BLaER1 (cell line): ENCODE measurements at regions not wholly inside any gene's neighbourhood (a gene's known extent, or its start where the extent isn't known, plus 50 kb on each side); places are given as distances from the start of the nearest gene placed in this dataset.
"Not testable (repeated sequence)": the region's sequence is repeated elsewhere in the genome, so short reads cannot be mapped to it uniquely, and the experiment has no call there.

Source experiments
- H3K27ac ChIP-seq: shearing (Covaris generic); formaldehyde crosslinking; 2 replicates; pipeline ENCODE4 v1.8.1; 2022
- H3K27me3 ChIP-seq: shearing (Covaris generic); formaldehyde crosslinking; 2 replicates; pipeline ENCODE4 v1.8.1; 2022
- H3K36me3 ChIP-seq: shearing (Covaris generic); formaldehyde crosslinking; 2 replicates; pipeline ENCODE4 v1.8.1; 2022
- H3K4me1 ChIP-seq: shearing (Covaris generic); formaldehyde crosslinking; 2 replicates; pipeline ENCODE4 v1.8.1; 2022
- H3K4me2 ChIP-seq: shearing (Covaris generic); formaldehyde crosslinking; 2 replicates; pipeline ENCODE4 v1.8.1; 2022
- H3K4me3 ChIP-seq: shearing (Covaris generic); formaldehyde crosslinking; 2 replicates; pipeline ENCODE4 v1.8.1; 2022
- H3K9ac ChIP-seq: shearing (Covaris generic); formaldehyde crosslinking; 2 replicates; pipeline ENCODE4 v1.8.1; 2022
- H3K9me3 ChIP-seq: shearing (Covaris generic); formaldehyde crosslinking; 2 replicates; pipeline ENCODE4 v1.8.1; 2022
- H4K20me1 ChIP-seq: shearing (Covaris generic); formaldehyde crosslinking; 2 replicates; pipeline ENCODE4 v1.8.1; 2022
- Cebpa-rat ChIP-seq: shearing (Covaris generic); IDR thresholded peaks from 2 replicates; pipeline ENCODE4 v1.8.1; 2022

DNA sequence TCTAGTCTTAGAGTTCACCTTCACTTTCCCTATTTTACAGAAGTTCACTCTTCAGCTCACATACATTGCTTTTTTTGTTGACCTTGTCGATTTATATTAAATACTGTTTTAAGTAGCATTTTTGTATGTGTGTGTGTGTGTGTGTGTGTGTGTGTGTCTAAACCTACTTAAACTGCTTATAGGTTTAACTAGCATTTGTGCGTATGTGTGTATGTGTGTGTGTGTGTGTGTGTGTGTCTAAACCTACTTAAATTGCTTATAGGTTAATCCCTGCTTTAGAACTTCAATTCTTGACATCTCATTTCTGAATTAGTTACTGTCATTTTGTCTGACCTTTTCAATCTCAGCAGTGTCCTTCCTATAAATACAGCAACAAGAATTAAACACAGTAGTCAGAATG, 254.8 kb upstream of the EPHA3 start:
- Histone ChIP-seq H3K4me2 (no peak overlapping the region), H3K4me3 (no peak overlapping the region), H3K27me3 (no peaks in the 10 kb centered on the region), H3K27ac (no peak overlapping the region), H3K9ac (no peak overlapping the region), H3K36me3 (no peaks in the 10 kb centered on the region), H3K4me1 (no peaks in the 10 kb centered on the region), H4K20me1 (no peaks in the 10 kb centered on the region), H3K9me3 (no peaks in the 10 kb centered on the region)
- TF ChIP-seq Cebpa-rat: no peak

DNA sequence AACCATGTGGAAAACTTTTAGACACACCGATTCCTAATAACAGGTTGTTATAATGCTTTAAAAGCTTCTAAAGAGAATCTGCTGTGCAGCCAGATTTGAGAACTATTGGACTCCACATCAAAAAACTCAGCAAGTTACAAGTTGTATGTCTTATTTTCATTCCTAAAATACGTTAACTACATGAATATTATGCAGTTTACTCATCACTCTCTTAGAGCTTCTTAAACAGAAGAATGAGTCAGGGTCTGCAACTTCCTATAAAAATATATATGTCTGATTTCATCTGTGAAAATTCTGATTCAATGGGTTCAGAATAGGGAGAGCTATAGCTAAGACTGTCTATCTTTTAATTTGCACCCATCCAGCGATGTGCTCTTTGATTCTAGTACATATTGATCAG, 244.2 kb upstream of the EPHA3 start:
- Histone ChIP-seq H3K27ac (no peak overlapping the region), H3K9me3 (no peaks in the 10 kb centered on the region), H3K9ac (no peak overlapping the region), H3K4me2 (no peak overlapping the region), H3K27me3 (no peaks in the 10 kb centered on the region), H4K20me1 (no peaks in the 10 kb centered on the region), H3K36me3 (no peaks in the 10 kb centered on the region), H3K4me1 (no peaks in the 10 kb centered on the region), H3K4me3 (no peak overlapping the region)
- TF ChIP-seq Cebpa-rat: no peak

DNA sequence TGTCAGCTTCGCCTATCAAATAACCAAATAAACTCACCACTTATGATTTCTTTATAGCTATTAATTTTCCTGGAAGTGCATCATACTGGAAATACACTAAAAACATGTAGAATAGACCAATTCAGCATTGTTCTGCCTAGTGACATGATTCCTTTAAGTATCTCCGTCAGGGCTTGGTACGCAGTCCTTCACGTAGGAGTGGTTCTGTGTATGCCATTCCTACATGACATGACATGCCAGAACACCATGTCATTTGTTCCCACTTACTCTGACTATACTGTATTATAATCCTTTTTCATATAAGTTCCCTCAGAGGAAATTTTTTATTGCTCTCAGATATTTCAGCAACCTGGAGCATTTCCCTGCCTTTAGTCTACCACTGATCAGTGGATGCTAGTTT, 230.7 kb upstream of the EPHA3 start:
- no peak overlapping the region for H3K9ac ChIP-seq
- H3K36me3 ChIP-seq: no peaks in the 10 kb centered on the region
- no peak overlapping the region for H3K27ac ChIP-seq
- H3K9me3 ChIP-seq: no peaks in the 10 kb centered on the region
- no peaks in the 10 kb centered on the region for H3K4me1 ChIP-seq
- H3K27me3 ChIP-seq: no peaks in the 10 kb centered on the region
- H3K4me2 ChIP-seq: no peak overlapping the region
- H3K4me3 ChIP-seq: no peak overlapping the region
- H4K20me1 ChIP-seq: no peaks in the 10 kb centered on the region
- no peak for TF ChIP-seq Cebpa-rat

DNA sequence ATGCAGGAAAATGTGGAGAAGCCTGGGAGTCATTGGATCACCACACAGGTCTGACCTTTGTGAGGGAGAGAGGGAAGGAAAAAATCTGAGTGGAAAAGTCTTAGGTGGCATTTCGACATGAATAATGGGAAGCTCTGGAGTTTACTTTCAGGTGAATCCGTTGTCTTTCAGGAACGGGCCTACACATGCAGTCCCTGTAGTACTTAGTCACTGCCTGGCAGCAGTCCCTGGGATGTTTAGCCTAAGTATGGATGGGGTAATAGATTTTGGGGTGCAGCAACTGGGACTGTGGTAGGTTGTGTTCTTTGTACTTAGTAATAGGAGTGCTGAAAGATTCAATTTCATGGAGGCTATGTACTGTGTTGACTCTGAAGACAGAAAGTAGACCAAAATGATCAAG, 227.5 kb upstream of the EPHA3 start:
- Histone ChIP-seq H3K27me3 (no peaks in the 10 kb centered on the region), H3K36me3 (no peaks in the 10 kb centered on the region), H4K20me1 (no peaks in the 10 kb centered on the region), H3K4me2 (no peak overlapping the region), H3K9ac (no peak overlapping the region), H3K4me1 (no peaks in the 10 kb centered on the region), H3K9me3 (no peaks in the 10 kb centered on the region), H3K27ac (no peak overlapping the region), H3K4me3 (no peak overlapping the region)
- no peak for TF ChIP-seq Cebpa-rat

DNA sequence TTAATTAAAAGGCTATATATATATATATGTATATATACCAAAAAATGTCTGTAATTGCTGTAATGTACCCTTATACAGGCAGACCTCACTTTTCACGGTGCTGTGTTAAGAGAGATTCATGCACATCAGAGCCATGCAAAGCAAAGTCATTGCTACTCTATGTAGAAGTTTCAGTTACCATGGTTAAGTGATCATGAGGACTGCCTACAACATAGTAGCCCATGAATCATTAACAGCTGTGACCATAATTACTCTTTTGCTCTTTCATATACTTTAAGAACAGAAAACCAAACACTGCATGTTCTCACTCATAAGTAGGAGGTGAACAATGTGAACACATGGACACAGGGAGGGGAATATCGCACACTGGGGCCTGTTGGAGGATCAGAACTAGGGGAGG, 225.3 kb upstream of the EPHA3 start:
- Histone ChIP-seq H3K4me1 (no peaks in the 10 kb centered on the region), H3K9ac (no peak overlapping the region), H3K4me3 (no peak overlapping the region), H3K4me2 (no peak overlapping the region), H4K20me1 (no peaks in the 10 kb centered on the region), H3K27me3 (no peaks in the 10 kb centered on the region), H3K9me3 (no peaks in the 10 kb centered on the region), H3K36me3 (no peaks in the 10 kb centered on the region), H3K27ac (no peak overlapping the region)
- no peak for TF ChIP-seq Cebpa-rat

DNA sequence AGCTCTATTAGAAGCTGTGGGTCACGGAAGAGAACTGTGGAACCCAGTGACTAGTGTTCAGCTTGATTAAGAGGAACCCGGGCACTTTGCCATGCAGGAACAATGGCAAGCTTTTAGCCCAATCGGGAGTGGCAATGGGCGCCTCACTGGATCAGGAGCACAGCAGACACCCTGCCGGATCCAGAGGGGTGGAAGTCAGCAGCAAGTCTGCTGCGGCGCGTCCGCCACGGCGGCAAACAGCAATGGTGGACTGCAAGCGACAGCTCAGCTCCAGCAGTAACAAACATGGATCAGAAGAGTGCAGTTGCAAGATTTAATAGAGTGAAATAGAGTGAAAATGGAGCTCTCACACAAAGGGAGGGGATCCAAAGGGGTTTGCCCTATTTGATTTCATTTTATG, 220.8 kb upstream of the EPHA3 start:
- H3K4me1 ChIP-seq, H3K27me3 ChIP-seq, H3K9ac ChIP-seq, H3K4me3 ChIP-seq, H3K27ac ChIP-seq, H3K4me2 ChIP-seq, H3K36me3 ChIP-seq, H4K20me1 ChIP-seq: not testable (repeated sequence)
- peaks cover 13% of the 10 kb centered on the region for H3K9me3 ChIP-seq

DNA sequence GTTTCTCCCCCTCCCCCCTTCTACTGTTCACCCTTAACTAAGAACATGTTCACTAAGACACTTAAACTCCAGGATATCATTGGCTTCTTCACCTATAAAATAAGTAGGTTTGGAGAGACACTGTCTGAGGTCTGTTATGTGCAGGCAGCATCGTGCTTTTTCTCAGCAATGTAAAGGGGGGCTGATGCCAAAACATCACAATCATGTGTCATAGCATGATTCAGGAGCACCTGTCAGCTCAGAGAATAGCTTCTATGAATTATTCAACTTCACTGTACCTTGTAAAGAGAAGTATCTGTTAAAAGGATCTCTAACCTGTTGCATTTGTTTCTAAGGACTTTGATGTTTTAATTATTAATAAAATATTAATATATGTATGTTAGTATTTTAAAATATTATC, 211.4 kb upstream of the EPHA3 start:
- H4K20me1 ChIP-seq: no peaks in the 10 kb centered on the region

DNA sequence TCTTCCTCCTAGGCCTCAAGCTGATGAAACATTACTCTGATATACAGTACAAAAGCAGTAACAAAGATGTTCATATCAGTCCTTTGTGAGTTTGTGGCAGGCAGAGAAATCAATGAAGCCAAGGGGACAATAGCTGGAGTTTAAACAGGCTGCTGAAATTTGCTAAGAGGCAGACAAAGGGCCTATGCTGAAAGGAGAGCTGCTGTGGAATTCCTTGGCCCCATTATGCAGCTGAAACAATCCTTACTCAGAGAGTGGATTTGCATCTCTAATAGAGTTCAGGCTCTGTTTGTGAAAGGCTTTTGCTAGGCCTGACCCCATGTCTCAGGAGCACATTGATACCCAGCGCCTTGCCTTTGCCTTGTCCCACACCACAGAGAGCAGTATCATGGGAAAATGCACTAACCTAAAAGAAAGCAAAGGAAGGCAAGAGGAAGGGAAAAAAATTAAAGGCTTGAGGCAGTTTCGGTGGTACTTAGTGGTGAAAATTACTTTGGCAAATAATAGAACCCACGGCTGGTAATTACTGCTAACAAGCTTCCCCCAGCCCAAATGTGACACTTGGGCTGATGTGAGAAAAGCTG, 195.0 kb upstream of the EPHA3 start:
- Histone ChIP-seq H3K9ac (no peak overlapping the region), H3K9me3 (no peaks in the 10 kb centered on the region), H3K27me3 (no peaks in the 10 kb centered on the region), H3K4me1 (no peaks in the 10 kb centered on the region), H3K4me2 (no peak overlapping the region), H3K4me3 (no peak overlapping the region), H3K36me3 (no peaks in the 10 kb centered on the region), H3K27ac (no peak overlapping the region), H4K20me1 (no peaks in the 10 kb centered on the region)
- TF ChIP-seq Cebpa-rat: no peak

More for the DNA sequence above, 211.4 kb upstream of the EPHA3 start:
- H3K9ac ChIP-seq: no peak overlapping the region
- no peak overlapping the region for H3K27ac ChIP-seq
- H3K4me3 ChIP-seq: no peak overlapping the region
- H3K4me1 ChIP-seq: no peaks in the 10 kb centered on the region
- H3K27me3 ChIP-seq: no peaks in the 10 kb centered on the region
- H3K36me3 ChIP-seq: no peaks in the 10 kb centered on the region
- no peak for TF ChIP-seq Cebpa-rat
- no peaks in the 10 kb centered on the region for H3K9me3 ChIP-seq
- H3K4me2 ChIP-seq: no peak overlapping the region

DNA sequence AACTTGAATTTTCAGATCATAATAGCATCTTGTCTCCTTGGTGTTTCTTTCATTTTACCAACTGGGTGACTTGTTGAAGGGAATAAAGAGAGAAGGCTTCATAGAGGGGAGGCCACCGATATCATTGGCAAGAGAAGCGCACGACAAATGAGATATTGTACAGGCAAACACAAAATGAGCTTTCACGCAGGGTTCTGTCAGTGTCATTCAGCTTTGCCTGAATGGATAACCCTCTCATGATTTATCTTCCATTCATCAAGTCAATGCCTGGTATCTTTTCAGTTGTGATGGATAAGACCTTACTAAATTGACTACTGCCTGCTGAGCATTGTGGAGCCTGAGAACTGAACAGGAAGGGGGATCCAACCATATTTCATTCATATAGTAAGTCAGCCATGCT, 188.6 kb upstream of the EPHA3 start:
- H4K20me1 ChIP-seq: no peaks in the 10 kb centered on the region
- H3K9me3 ChIP-seq: no peaks in the 10 kb centered on the region
- H3K27me3 ChIP-seq: no peaks in the 10 kb centered on the region
- no peak overlapping the region for H3K9ac ChIP-seq
- no peaks in the 10 kb centered on the region for H3K4me1 ChIP-seq
- H3K4me3 ChIP-seq: no peak overlapping the region
- no peak overlapping the region for H3K27ac ChIP-seq
- TF ChIP-seq Cebpa-rat: no peak
- H3K36me3 ChIP-seq: no peaks in the 10 kb centered on the region
- no peak overlapping the region for H3K4me2 ChIP-seq

DNA sequence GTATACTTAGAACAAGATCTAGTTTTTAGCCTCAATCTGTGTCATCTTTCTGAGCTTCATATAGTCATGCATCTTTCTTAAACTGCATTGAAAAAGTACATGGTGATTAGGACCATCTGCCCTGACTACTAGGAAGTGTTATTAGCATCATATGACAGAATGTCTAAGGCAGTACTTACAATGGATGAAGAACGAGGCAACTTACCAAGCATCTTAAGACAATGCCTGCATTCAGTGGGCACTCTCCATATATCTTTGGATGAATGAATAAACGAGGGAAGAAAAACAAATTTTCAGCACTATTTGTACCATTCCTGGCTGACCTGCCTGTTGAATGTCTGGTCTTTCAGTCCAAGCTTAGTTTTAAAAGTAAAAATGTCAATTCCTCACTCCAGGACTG, 185.4 kb upstream of the EPHA3 start:
- no peak overlapping the region for H3K4me2 ChIP-seq
- no peaks in the 10 kb centered on the region for H3K36me3 ChIP-seq
- H3K27ac ChIP-seq: no peak overlapping the region
- no peak overlapping the region for H3K9ac ChIP-seq
- H4K20me1 ChIP-seq: no peaks in the 10 kb centered on the region
- no peaks in the 10 kb centered on the region for H3K4me1 ChIP-seq
- no peak overlapping the region for H3K4me3 ChIP-seq
- H3K27me3 ChIP-seq: no peaks in the 10 kb centered on the region
- no peak for TF ChIP-seq Cebpa-rat
- H3K9me3 ChIP-seq: no peaks in the 10 kb centered on the region

DNA sequence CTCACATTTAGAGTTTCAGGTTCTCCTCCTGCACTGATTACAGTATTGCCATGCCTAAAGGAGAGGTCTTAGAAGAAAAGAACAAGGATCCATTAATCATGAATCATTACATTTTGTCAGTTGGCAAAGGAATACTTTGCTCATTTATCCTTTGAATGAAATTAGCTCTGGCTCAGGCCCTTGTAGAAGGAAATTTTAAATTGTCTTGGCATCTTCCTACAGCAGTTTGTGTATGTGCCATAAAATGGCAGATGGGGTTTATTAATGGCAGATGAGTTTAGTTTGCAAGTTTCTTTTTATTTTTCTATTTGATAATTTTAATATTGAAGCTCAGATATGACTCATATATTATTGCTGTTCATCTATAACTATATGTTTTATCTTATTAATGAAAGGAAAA, 181.2 kb upstream of the EPHA3 start:
- Histone ChIP-seq H3K4me1 (no peaks in the 10 kb centered on the region), H3K9me3 (no peaks in the 10 kb centered on the region), H3K4me2 (no peak overlapping the region), H3K9ac (no peak overlapping the region), H3K36me3 (no peaks in the 10 kb centered on the region), H3K4me3 (no peak overlapping the region), H3K27me3 (no peaks in the 10 kb centered on the region), H4K20me1 (no peaks in the 10 kb centered on the region), H3K27ac (no peak overlapping the region)
- TF ChIP-seq Cebpa-rat: no peak
